HCT116 (cell line): ENCODE measurements at regions not wholly inside any gene's neighbourhood (a gene's known extent, or its start where the extent isn't known, plus 50 kb on each side); places are given as distances from the start of the nearest gene placed in this dataset.

Experiments used
- ATAC-seq: fragments of 200-7000 bp; cut with Tn5 transposase; 2 replicates; pipeline ENCODE4 v1.9.1; 2020; ENCODE audit warnings: mild to moderate bottlenecking, moderate library complexity
- BruUV-seq: library from RNA; stranded (reverse); fragments of 400-500 nt; replicated peaks from 2 replicates; lab custom pipeline; 2021; lab: Mats Ljungman, UMichigan
- CTCF ChIA-PET: fragments of 300-600 bp; sonication (Branson Sonifier 250); formaldehyde crosslinking; loops from one replicate; lab custom pipeline; 2021; ENCODE audit warnings: antibody characterized with exemption; lab: Charles Lee
- POLR2A ChIA-PET: fragments of 300-600, 350-600 bp; sonication (Branson Sonifier 250); formaldehyde crosslinking; loops from one replicate; lab custom pipeline; 2021; ENCODE audit warnings: antibody characterized with exemption; lab: Charles Lee
- RAD21 ChIA-PET, 2 experiments: fragments of 300-600 bp; sonication (Branson Sonifier 250); formaldehyde crosslinking; loops; one replicate each; lab custom pipeline; 2023; ENCODE audit warnings: low total read pairs in 2 of 2; ENCODE audit not compliant: uncharacterized antibody in 2 of 2, unreplicated experiment in 2 of 2, low non-redundant PET in 1 of 2; lab: Charles Lee
- DNase-seq: peaks from one replicate; pipeline ENCODE4 v3.0.0-alpha.2; 2010; ENCODE audit warnings: low read depth, low spot score
- H2AFZ ChIP-seq: fragments of 200-600 bp; shearing (Covaris generic), sonication (generic); 2 replicates; pipeline ENCODE4 v1.6.1; 2017; ENCODE audit warnings: low read depth, mixed run types, mixed read lengths, antibody characterized with exemption, low read length; ENCODE audit not compliant: poor library complexity, severe bottlenecking
- H3K27ac ChIP-seq: 2 replicates; pipeline ENCODE4 v1.5.1; 2012; ENCODE audit warnings: low read depth, low read length
- H3K27me3 ChIP-seq: fragments of 200-600 bp; sonication (generic); 2 replicates; pipeline ENCODE4 v1.6.1; 2016; ENCODE audit warnings: mixed run types, low read length, mixed read lengths; ENCODE audit not compliant: insufficient read depth
- H3K36me3 ChIP-seq, 2 experiments: fragments of 200-500 bp in 1 of 2; fragments of 200-600 bp in 1 of 2; sonication (Bioruptor generic) in 1 of 2; sonication (generic) in 1 of 2; 2 replicates each; pipeline versions ENCODE4 v1.5.1 to v1.6.1; 2014 to 2016; ENCODE audit warnings: low read length in 2 of 2, inconsistent platforms in 1 of 2, mixed read lengths in 1 of 2, mixed run types in 1 of 2; ENCODE audit not compliant: insufficient read depth in 2 of 2, control insufficient read depth in 1 of 2
- H3K4me1 ChIP-seq, 2 experiments: fragments of 200-600 bp in 1 of 2; sonication (generic) in 1 of 2; 2 replicates each; pipeline versions ENCODE4 v1.5.1 to v1.6.1; 2012 to 2017; ENCODE audit warnings: low read length in 2 of 2, inconsistent platforms in 1 of 2, mild to moderate bottlenecking in 1 of 2, mixed read lengths in 1 of 2, mixed run types in 1 of 2, moderate library complexity in 1 of 2; ENCODE audit not compliant: insufficient read depth in 2 of 2, control insufficient read depth in 1 of 2
- H3K4me2 ChIP-seq: fragments of 200-600 bp; sonication (generic); 2 replicates; pipeline ENCODE4 v1.6.1; 2017; ENCODE audit warnings: mixed run types, low read length, mixed read lengths
- H3K4me3 ChIP-seq, 2 experiments: fragments of 200-600 bp in 1 of 2; sonication (generic) in 1 of 2; replicated peaks in 1 of 2; 2 replicates each; pipeline ENCODE4 v1.5.1; 2011 to 2016; ENCODE audit warnings: low read length in 2 of 2, control low read depth in 1 of 2, low read depth in 1 of 2, mild to moderate bottlenecking in 1 of 2, mixed read lengths in 1 of 2, mixed run types in 1 of 2
- H3K79me2 ChIP-seq: fragments of 200-600 bp; sonication (generic); 2 replicates; pipeline ENCODE4 v1.6.1; 2017; ENCODE audit warnings: mild to moderate bottlenecking, mixed run types, low read length, moderate library complexity, mixed read lengths; ENCODE audit not compliant: insufficient read depth
- H3K9ac ChIP-seq: fragments of 200-600 bp; sonication (generic); 2 replicates; pipeline ENCODE4 v1.6.1; 2016; ENCODE audit warnings: low read length, mixed read lengths
- H3K9me2 ChIP-seq: fragments of 200-600 bp; sonication (generic), shearing (Covaris generic); 2 replicates; pipeline ENCODE4 v1.6.1; 2017; ENCODE audit warnings: mixed run types, mild to moderate bottlenecking, moderate library complexity; ENCODE audit not compliant: insufficient read depth
- H3K9me3 ChIP-seq, 2 experiments: fragments of 200-500 bp in 1 of 2; fragments of 200-600 bp in 1 of 2; sonication (Bioruptor generic) in 1 of 2; sonication (generic) in 1 of 2; 2 replicates each; pipeline ENCODE4 v1.6.1; 2014 to 2017; ENCODE audit warnings: low read length in 2 of 2, mixed read lengths in 2 of 2, inconsistent platforms in 1 of 2, low read depth in 1 of 2, mild to moderate bottlenecking in 1 of 2, mixed run types in 1 of 2, moderate library complexity in 1 of 2; ENCODE audit not compliant: control insufficient read depth in 1 of 2, insufficient read depth in 1 of 2
- H4K20me1 ChIP-seq: fragments of 200-600 bp; sonication (generic), shearing (Covaris generic); 2 replicates; pipeline ENCODE4 v1.6.1; 2017; ENCODE audit warnings: mixed run types, mild to moderate bottlenecking, moderate library complexity; ENCODE audit not compliant: insufficient read depth
- CBX3 ChIP-seq: IDR thresholded peaks from 2 replicates; pipeline ENCODE4 v1.6.1; 2012; ENCODE audit warnings: low read depth
- CEBPB ChIP-seq: IDR thresholded peaks from 2 replicates; pipeline ENCODE4 v1.6.1; 2012; ENCODE audit warnings: low read depth
- ELF1 ChIP-seq: IDR thresholded peaks from 2 replicates; pipeline ENCODE4 v1.6.1; 2012; ENCODE audit warnings: low read depth, borderline replicate concordance
- EZH2 ChIP-seq: fragments of 200-600 bp; sonication (generic); IDR thresholded peaks from 2 replicates; pipeline ENCODE4 v1.6.1; 2017; ENCODE audit warnings: antibody characterized with exemption, mixed run types
- EZH2phosphoT487 ChIP-seq: fragments of 200-600 bp; IDR thresholded peaks from 2 replicates; pipeline ENCODE4 v1.6.1; 2018; ENCODE audit warnings: antibody characterized with exemption, borderline replicate concordance
- FOSL1 ChIP-seq: IDR thresholded peaks from 2 replicates; pipeline ENCODE4 v1.6.1; 2012; ENCODE audit warnings: low read depth
- JUND ChIP-seq: IDR thresholded peaks from 2 replicates; pipeline ENCODE4 v1.6.1; 2012
- POLR2A ChIP-seq: IDR thresholded peaks from 2 replicates; pipeline ENCODE4 v1.7.0; 2011; ENCODE audit warnings: borderline replicate concordance; ENCODE audit not compliant: insufficient read depth, insufficient read length; ENCODE audit errors: extremely low read depth
- POLR2AphosphoS5 ChIP-seq: IDR thresholded peaks from 2 replicates; pipeline ENCODE4 v1.6.1; 2011; ENCODE audit warnings: mild to moderate bottlenecking, low read depth, low read length, moderate library complexity
- RAD21 ChIP-seq: IDR thresholded peaks from 2 replicates; pipeline ENCODE4 v1.6.1; 2012; ENCODE audit warnings: low read depth, mild to moderate bottlenecking
- SP1 ChIP-seq: IDR thresholded peaks from 2 replicates; pipeline ENCODE4 v1.6.1; 2012; ENCODE audit warnings: low read depth
- SRF ChIP-seq: IDR thresholded peaks from 2 replicates; pipeline ENCODE4 v1.6.1; 2012; ENCODE audit warnings: low read depth
- TCF7L2 ChIP-seq: IDR thresholded peaks from 2 replicates; pipeline ENCODE4 v1.7.0; 2011; ENCODE audit warnings: borderline replicate concordance, inconsistent platforms; ENCODE audit not compliant: insufficient read depth, insufficient read length; ENCODE audit errors: extremely low read depth
- YY1 ChIP-seq: IDR thresholded peaks from 2 replicates; pipeline ENCODE4 v1.6.1; 2011; ENCODE audit warnings: low read length, low read depth, moderate library complexity, mild to moderate bottlenecking; ENCODE audit not compliant: insufficient replicate concordance; ENCODE audit errors: extremely low read depth
- ZFX ChIP-seq: fragments of 450-650 bp; IDR thresholded peaks from 2 replicates; pipeline ENCODE4 v1.6.1; 2017
- ZNF274 ChIP-seq: fragments of 200-500 bp; sonication (Bioruptor generic); IDR thresholded peaks from 2 replicates; pipeline ENCODE4 v1.6.1; 2014; ENCODE audit warnings: mild to moderate bottlenecking, low read depth, low read length, inconsistent platforms
- intact Hi-C: fragments of 100-400 bp; cut with micrococcal nuclease; formaldehyde crosslinking; loops from 2 replicates; pipeline ENCODE4 v1.10.0; 2022
- TF ChIP-seq, protein P1 (sequence below): IDR thresholded peaks from 2 replicates; pipeline ENCODE4 v1.6.1; 2012
- TF ChIP-seq, protein P2 (sequence below): IDR thresholded peaks from 2 replicates; pipeline ENCODE4 v1.6.1; 2012; ENCODE audit warnings: low read depth
- TF ChIP-seq, protein P3 (sequence below): IDR thresholded peaks from 2 replicates; pipeline ENCODE4 v1.6.1; 2011; ENCODE audit warnings: mild to moderate bottlenecking, low read length, moderate library complexity; ENCODE audit not compliant: insufficient replicate concordance; ENCODE audit errors: extremely low read depth
- TF ChIP-seq, protein P4 (sequence below), 3 experiments: fragments of 200-600 bp in 1 of 3; sonication (generic) in 1 of 3; IDR thresholded peaks in 2 of 3; conservative IDR thresholded peaks in 1 of 3; 2 replicates each; pipeline ENCODE4 v1.5.1; 2012 to 2017; ENCODE audit warnings: low read depth in 2 of 3, low read length in 2 of 3, antibody characterized with exemption in 1 of 3, borderline replicate concordance in 1 of 3, control low read depth in 1 of 3, mild to moderate bottlenecking in 1 of 3, mixed read lengths in 1 of 3, mixed run types in 1 of 3, moderate library complexity in 1 of 3; ENCODE audit not compliant: insufficient read depth in 1 of 3

DNA sequence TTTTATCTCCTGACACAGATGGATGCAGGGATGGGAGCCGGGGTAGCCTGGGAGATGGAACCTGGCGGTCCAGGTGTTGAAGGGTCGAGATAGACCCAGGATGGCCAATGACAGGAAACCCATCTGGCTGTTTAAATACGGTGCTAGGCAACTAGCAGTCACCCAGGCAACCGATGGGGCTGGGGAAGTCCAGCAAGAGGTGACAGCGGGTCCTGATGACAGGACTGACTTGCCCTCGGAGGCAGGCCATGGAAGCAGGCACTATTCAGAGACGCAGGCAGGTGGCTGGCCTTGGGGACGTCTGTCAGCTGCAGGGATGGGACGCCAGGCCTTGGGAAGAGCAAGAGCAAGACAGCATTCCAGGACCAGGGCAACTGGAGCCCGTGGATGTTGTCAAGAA lies 135.4 kb upstream of the RALGAPA2 start:
- Histone ChIP-seq H3K27me3 (no peaks in the 10 kb centered on the region), H3K79me2 (no peaks in the 10 kb centered on the region), H3K36me3 (no peaks in the 10 kb centered on the region), H3K4me2 (no peak overlapping the region), H4K20me1 (no peaks in the 10 kb centered on the region), H3K4me3 (no peak overlapping the region), H3K27ac (no peak overlapping the region), H2AFZ (no peak overlapping the region), H3K9ac (no peak overlapping the region), H3K9me3 (no peaks in the 10 kb centered on the region), H3K9me2 (no peaks in the 10 kb centered on the region), H3K4me1 (peaks cover 0 to 9% of the 10 kb centered on the region in 2 experiments; a peak in 1 of 4 replicates)
- ChIA-PET POLR2A (no interaction called here), RAD21 (no interaction called here), CTCF (interaction anchor here (1.4 kb wide), 1 partner anchor 12 kb away, joined by 3 read pairs; no protein-coding TSS in a partner anchor)
- intact Hi-C loops: no loop called here
- ATAC-seq (no peak), DNase-seq (no peak)
- TF ChIP-seq YY1: no peak
- TF ChIP-seq ELF1: no peak
- no peak for TF ChIP-seq ZFX
- TF ChIP-seq CEBPB: no peak
- TF ChIP-seq JUND: no peak
- TF ChIP-seq, protein P1, sequence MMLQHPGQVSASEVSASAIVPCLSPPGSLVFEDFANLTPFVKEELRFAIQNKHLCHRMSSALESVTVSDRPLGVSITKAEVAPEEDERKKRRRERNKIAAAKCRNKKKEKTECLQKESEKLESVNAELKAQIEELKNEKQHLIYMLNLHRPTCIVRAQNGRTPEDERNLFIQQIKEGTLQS: no peak
- TF ChIP-seq EZH2: no peak
- TF ChIP-seq, protein P2, sequence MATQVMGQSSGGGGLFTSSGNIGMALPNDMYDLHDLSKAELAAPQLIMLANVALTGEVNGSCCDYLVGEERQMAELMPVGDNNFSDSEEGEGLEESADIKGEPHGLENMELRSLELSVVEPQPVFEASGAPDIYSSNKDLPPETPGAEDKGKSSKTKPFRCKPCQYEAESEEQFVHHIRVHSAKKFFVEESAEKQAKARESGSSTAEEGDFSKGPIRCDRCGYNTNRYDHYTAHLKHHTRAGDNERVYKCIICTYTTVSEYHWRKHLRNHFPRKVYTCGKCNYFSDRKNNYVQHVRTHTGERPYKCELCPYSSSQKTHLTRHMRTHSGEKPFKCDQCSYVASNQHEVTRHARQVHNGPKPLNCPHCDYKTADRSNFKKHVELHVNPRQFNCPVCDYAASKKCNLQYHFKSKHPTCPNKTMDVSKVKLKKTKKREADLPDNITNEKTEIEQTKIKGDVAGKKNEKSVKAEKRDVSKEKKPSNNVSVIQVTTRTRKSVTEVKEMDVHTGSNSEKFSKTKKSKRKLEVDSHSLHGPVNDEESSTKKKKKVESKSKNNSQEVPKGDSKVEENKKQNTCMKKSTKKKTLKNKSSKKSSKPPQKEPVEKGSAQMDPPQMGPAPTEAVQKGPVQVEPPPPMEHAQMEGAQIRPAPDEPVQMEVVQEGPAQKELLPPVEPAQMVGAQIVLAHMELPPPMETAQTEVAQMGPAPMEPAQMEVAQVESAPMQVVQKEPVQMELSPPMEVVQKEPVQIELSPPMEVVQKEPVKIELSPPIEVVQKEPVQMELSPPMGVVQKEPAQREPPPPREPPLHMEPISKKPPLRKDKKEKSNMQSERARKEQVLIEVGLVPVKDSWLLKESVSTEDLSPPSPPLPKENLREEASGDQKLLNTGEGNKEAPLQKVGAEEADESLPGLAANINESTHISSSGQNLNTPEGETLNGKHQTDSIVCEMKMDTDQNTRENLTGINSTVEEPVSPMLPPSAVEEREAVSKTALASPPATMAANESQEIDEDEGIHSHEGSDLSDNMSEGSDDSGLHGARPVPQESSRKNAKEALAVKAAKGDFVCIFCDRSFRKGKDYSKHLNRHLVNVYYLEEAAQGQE: no peak
- no peak for TF ChIP-seq RAD21
- TF ChIP-seq, protein P3, sequence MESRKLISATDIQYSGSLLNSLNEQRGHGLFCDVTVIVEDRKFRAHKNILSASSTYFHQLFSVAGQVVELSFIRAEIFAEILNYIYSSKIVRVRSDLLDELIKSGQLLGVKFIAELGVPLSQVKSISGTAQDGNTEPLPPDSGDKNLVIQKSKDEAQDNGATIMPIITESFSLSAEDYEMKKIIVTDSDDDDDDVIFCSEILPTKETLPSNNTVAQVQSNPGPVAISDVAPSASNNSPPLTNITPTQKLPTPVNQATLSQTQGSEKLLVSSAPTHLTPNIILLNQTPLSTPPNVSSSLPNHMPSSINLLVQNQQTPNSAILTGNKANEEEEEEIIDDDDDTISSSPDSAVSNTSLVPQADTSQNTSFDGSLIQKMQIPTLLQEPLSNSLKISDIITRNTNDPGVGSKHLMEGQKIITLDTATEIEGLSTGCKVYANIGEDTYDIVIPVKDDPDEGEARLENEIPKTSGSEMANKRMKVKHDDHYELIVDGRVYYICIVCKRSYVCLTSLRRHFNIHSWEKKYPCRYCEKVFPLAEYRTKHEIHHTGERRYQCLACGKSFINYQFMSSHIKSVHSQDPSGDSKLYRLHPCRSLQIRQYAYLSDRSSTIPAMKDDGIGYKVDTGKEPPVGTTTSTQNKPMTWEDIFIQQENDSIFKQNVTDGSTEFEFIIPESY: no peak
- no peak for TF ChIP-seq EZH2phosphoT487
- TF ChIP-seq CBX3: no peak
- TF ChIP-seq POLR2A: no peak
- no peak for TF ChIP-seq POLR2AphosphoS5
- no peak for TF ChIP-seq TCF7L2
- TF ChIP-seq FOSL1: no peak
- no peak for TF ChIP-seq ZNF274
- TF ChIP-seq SRF: no peak
- TF ChIP-seq SP1: no peak
- TF ChIP-seq, protein P4, sequence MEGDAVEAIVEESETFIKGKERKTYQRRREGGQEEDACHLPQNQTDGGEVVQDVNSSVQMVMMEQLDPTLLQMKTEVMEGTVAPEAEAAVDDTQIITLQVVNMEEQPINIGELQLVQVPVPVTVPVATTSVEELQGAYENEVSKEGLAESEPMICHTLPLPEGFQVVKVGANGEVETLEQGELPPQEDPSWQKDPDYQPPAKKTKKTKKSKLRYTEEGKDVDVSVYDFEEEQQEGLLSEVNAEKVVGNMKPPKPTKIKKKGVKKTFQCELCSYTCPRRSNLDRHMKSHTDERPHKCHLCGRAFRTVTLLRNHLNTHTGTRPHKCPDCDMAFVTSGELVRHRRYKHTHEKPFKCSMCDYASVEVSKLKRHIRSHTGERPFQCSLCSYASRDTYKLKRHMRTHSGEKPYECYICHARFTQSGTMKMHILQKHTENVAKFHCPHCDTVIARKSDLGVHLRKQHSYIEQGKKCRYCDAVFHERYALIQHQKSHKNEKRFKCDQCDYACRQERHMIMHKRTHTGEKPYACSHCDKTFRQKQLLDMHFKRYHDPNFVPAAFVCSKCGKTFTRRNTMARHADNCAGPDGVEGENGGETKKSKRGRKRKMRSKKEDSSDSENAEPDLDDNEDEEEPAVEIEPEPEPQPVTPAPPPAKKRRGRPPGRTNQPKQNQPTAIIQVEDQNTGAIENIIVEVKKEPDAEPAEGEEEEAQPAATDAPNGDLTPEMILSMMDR (IDR thresholded peaks at IDR 0.05 in 2 of 3, conservative IDR thresholded peaks at IDR 0.05 in 1 of 3; ENCODE audit: borderline replicate concordance in 1 of 3, insufficient read depth in 1 of 3, low read depth in 2 of 3, low read length in 2 of 3): no peak
- BruUV-seq: no TSS peak
